GM18870 (cell line): ENCODE measurements at regions not wholly inside any gene's neighbourhood (a gene's known extent, or its start where the extent isn't known, plus 50 kb on each side); places are given as distances from the start of the nearest gene placed in this dataset.
"Not testable (repeated sequence)": the region's sequence is repeated elsewhere in the genome, so short reads cannot be mapped to it uniquely, and the experiment has no call there.

ENCODE experiments used
- ATAC-seq: cut with Tn5 transposase; IDR thresholded peaks from one replicate; pipeline ENCODE4 v1.9.1; 2021; ENCODE audit warnings: moderate library complexity; ENCODE audit not compliant: unreplicated experiment

DNA sequence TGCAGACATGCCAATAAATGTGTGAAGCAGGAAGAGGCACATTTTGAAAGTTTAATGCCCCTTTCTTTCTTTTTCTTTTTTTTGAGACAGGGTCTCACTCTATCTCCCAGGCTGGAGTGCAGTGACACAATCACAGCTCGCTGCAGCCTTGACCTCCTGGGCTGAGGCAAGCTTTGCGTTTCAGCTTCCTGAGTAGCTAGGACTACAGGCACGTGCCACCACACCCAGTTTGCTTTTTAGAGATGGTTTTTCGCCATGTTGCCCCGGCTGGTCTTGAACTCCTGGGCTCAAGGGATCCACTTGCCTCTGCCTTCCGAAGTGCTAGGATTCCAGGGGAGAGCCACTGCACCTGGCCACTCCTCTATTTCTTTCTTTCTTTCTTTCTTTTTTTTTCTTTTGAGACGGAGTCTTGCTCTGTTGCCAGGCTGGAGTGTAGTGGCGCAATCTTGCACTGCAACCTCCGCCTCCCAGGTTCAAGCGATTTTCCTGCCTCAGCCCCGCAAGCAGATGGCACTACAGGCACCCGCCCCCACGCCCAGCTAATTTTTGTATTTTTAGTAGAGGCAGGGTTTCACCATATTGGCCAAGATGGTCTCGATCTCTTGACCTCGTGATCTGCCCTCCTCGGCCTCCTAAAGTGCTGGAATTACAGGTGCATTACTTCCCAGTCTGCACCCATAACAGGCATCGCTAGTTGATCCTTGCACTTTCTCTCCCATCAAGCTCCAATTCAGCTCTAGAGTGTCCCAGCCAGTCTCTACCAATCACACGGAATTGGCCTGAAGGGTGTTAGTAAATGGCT, 77.5 kb upstream of the RUNX3 start:
- ATAC-seq: not testable (repeated sequence)

DNA sequence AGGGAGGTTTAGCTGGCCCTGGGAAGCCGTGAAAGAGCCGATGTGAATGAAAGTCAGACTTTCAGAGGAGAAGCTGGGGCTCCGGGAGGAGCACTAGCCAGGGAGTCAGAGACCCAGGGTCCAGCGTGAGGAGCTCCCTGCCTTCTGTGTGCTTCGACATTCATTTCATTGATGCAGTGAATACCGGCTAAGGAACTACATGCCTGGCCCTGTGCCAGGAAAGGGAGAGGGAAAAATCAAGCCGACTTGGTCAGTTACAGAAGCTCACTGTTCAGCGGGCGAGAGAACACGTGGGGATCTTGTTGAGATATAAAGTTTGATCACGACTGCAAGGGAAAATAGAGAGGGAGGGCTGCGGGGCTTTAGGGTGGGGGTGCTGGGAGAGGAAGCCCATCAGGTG, 76.7 kb upstream of the RUNX3 start:
- ATAC-seq: no peak

DNA sequence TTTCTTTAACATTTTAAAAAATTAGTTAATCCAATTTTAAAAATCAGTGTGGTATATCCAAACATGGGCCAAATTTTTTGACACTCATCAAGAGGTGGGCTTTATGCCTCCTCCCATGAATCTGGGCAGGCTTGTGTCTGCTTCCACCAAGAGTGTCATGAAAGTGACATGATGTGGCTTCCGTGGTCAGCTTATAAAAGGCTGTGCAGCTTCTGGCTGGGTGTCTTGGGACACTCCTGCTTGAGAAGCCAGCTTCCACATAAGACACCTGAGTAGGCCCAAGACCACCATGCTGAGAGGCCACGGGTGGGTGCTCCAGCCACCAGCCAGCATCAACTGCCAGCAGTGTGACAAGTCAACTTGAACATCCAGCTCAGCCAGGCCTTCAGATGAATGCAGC, 74.3 kb upstream of the RUNX3 start:
- ATAC-seq: no peak

DNA sequence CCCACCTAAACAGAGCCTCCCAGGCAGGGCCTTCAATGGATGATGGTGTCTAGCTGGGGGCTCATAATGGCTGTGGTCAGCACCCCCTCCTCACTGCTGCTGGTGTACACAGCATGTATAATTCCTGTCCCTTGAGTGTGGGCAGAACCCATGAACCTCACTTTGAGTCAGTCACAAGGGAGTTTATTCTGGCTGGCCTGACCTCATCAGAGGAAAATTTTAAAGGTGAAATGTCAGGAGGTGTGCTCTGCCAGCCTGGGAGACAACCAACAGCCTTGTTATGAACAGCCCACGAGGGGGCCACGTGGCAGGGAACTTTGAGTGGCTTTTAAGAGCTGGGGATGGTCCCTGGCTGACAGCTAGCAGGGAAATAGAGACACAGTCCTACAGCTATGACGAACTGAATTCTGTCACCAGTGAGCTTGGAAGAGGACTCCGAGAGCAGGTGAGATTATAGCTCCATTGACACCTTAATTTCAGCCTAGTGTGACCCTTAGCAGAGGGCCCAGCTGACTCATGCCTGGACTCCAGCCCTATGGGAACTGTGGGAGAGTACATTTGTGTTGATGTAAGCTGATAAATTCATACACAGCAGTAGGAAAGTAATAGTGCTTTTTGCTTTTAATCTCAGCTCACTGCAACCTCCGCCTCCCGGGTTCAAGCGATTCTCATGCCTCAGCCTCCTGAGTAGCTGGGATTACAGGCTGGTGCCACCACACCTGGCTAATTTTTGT, 73.5 kb upstream of the RUNX3 start:
- no peak for ATAC-seq

DNA sequence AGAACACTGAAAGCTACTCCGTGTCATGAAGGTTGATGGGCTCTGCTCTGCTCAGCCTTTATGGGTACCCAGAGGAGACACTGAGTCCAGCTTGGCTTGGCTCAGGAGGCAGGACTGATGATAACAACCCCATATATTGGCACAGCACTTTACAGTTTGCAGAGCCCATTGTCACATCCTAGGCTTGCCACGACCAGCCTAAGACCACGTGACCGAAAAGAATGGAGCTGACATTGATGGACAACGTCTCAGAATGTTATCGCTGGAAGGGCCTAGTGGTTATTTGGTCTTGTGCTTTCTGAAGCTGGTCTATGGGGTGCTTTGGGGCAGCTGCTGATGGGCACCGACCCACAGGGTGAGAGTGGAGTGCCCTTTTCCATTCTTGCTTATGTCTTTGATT, 72.9 kb upstream of the RUNX3 start:
- no peak for ATAC-seq

DNA sequence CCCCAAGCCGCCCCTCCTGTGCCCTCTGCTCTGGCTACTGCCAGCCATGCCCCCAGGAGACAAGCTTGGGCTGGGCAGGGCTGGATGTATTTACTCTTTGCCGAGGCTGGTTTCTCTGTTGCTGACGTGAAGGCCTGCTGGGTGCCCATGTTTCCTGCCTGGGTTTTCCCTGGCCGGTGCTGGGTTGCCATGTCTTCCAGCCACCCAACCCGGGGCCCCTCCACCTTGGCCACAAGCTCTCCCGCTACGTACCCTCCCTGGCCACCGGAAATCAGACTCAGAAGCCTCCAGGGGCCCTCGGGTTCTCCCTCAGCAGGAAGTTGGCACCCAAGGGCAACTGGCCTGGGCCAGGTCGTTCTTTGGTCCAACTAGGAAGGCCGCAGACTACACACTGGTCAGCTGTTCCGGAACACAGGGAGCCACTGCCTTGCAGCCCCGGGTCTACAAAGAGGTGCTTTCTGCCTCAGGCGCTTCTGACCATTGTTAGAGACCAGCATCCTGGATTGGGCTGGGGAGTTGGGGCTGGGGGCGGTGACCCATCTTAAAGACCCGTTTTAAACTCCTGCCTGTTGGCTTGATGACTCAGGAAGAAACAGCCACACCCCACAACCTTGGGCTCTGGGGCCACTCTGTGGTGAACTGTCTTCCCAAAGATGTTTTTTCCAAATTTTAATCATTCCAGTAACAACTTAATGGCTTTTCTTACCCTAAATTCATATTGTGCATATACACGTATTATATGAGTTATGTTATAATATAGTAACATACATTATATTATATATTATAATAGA, 71.2 kb upstream of the RUNX3 start:
- ATAC-seq: no peak

DNA sequence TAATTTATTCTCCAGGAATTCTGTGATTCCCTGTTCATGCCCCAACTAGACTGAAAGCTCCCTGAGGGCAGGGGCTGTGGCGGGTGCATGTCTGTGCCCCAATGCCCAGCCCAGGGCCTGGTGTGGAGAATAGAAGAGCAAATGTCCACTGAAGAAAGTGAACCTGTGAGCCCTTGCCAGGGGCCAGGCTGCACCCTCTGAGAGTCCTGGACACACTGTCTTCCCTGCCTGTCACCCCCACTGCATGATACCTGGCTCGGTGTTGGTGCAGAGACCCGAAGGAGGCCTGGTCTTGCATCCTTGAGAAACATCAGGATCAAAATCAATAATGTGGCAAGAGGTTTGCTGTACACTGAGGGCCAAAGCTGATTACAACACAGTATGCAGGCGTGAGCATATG, 69.8 kb upstream of the RUNX3 start:
- no peak for ATAC-seq

DNA sequence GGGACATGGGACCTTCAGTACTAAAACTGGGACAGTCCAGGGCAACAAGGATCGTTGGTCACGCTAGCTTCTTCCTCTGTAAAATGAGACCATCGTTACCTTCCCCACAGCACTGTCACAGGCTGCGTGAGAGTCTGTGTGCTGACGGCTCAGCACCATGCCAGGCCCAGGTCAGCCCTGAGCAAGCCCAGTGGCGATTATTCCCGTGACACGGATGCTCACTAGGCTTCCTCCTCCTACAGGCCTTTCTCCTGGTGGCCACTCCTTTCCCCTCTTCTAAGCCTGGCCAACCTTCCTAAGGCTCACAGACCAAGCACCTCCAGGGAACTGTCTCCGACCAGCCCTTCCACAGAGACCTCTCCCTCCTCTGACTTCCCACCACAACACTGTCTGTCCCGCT, 69.3 kb upstream of the RUNX3 start:
- no peak for ATAC-seq

DNA sequence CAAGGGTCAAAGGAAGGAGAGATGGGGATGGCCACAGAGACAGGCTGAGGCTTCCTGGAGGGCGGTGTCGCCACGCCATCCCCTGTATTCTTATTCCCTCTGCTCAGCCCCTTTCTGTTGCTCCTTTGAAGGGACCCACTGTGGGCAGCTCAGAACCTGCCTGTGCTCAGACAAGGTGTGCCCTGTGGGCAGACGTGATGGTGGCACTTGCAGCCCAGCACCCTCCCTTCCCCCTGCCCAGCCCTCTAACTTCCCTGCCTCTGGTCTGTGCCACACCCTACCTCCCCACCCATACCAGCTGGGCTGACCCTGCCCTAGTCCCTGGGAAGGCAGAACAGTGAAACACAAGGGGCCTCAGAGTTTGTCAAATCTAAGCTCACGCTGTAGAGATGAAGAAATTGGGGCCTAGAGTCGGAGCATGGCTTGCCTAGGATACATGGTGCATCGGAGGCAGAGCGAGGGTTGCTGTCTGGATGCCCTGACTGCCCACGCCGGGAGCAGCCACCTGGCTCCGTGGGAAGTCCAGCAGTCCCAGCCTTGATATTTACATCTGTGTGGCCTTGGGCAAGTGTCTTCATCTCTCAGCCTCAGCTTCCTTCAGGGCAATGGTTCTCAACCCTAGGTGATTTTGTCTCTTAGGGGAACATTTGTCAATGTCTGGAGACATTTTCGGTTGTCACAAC, 68.6 kb upstream of the RUNX3 start:
- ATAC-seq: no peak

DNA sequence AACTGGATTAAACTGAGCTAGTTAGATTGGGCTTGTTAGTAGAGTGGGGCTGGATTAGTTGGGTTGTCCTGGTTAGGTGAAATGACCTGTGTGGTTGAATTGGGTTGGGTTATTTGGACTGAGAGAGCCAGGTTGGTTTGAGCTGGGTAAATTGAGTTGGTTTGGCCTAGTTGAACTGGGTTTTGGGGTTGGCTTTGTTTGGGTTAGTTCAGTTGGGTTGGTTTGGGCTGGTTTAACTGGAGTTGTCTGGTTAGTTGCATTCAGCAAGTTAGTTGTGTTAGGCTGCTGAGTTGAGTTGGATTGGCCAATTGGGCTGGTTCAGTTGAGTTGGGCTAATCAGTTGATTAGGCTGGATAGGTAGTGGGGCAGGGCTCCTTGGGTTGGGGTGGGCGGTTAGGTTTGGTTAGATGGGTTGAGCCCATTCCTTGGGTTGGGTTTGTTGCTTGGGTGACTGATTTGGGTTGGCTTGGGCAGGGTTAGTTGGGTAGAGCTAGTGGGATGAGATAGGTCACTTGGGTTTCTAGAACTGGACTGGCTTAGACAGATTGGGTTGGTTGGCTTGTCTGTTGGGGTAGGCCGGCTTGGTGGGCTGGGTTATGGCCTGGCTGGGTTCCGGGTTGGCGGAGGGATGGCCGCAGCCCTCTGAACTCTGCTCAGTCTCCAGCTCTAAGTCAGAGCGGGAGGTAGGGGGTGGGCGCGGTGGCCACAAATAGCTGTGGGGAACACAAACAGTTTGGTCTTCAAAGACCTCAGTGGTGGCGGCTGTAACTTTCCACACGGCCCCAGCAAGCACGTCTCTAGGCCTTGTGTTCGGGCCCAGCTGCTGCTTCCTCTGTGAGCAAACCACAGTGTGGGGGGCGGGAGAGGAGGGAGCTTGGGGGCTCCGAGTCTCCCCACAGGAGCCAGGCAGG, 67.2 kb upstream of the RUNX3 start:
- ATAC-seq: no peak

DNA sequence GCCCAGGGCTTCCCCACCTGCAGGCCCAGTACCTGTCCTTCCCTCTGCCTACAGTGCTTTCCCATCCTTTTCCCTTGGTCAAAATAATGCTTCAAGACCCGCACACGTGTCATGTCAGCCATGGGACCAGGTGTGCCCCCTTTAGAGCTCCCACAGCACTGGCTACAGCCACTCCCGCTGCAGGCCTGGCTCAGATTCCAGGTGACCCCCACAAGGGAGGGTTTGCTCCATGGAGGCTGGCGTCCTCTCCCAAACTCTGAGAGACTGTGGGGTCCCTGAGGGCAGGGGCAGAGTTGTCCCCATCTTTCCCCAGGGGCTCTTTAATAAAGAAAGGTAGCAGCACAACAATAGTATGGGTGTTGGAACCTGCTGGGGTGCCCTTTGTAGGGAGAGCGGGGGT, 66.4 kb upstream of the RUNX3 start:
- no peak for ATAC-seq

DNA sequence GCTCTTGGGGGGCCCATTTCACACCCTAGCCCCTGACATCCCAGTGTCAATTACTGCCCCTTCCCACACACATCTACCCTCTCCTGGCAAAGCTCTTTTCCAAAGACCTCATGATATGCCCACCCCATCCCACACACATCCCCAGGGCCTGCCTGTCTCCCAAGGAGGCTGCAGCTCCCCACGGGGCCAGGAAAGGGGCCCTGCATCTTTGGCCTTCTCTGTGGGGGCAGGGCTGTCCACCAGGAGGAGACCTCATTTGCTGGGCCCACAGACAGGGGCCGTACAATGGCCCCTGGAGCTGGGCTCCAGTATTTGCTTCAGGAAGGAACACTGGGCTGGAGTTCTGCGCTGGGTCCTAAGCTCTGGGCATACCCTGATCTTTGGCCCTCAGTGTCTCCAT, 65.6 kb upstream of the RUNX3 start:
- no peak for ATAC-seq

DNA sequence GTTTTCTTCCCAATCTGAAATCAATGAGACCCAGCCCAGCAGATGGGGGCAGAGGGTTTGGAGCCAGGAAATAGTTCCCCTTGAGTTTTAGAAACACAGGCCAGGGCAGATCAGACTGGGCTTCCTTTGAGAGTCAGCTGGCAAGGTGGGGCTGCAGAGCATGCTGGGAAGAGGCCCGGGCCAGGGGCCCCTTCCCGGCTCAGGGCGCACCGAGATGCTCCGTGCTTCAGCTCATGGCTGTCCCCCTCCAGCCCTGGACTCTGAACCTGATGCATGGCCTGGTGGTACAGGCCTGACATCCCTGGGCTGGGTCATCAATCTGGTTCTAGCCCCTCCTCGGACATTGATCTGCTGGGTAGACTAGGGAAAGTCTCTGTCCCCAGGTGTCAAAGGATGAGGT, 65.1 kb upstream of the RUNX3 start:
- no peak for ATAC-seq

DNA sequence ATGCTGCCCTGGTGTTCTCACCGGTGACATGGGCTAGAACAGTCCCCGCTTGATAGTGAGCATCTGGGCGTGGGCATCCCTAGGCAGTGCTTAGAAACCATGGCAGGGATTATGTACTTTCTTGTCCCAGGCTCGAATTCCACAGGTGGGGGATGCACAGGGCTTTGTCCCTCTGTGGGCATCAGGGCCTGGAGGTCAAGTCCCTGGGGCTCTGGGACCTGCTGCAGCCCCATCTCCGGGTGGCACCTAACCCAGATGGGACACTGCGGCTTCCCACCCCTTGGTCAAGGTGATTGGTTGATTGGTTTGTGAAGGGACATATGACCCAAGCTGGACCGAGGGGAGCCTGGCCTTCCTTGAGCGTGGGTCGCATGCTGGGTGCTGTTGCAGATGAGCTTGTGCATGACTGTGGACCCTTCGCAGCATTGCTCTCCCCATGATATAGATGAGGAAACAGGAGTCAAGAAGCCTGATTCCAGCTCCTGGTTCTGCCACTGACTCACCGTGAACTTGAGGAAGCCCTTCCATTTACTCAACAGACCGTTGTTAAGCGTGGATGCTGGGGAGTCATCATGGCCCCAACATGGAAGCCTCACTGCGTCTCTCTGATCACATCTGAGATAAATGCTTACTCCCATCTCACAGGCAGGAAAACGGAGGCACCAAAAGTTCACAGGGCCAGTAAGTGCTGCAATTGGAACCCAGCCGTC, 64.0 kb upstream of the RUNX3 start:
- ATAC-seq: no peak

DNA sequence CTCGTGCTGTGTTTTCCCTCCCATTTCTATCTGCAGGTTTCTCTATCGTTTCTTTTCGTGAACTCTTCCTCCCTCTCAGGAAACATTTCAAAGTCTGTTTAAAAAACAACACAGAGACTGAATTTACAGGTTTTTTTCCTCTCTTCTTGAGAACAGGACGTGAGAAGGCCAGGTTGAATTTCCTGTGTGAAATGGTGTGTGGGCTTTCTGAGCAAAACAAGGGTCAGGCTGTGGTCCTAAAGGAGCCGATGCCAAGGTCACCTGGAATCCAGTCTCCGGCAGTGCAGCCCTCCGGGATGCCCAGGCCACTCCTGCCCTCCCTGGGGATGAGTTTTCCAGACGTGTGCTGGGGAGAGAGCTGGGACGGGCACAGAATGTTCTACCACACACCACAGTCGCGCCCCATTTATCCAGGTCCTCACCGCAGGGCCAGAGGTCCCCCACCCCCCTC, 62.7 kb upstream of the RUNX3 start:
- ATAC-seq: no peak

DNA sequence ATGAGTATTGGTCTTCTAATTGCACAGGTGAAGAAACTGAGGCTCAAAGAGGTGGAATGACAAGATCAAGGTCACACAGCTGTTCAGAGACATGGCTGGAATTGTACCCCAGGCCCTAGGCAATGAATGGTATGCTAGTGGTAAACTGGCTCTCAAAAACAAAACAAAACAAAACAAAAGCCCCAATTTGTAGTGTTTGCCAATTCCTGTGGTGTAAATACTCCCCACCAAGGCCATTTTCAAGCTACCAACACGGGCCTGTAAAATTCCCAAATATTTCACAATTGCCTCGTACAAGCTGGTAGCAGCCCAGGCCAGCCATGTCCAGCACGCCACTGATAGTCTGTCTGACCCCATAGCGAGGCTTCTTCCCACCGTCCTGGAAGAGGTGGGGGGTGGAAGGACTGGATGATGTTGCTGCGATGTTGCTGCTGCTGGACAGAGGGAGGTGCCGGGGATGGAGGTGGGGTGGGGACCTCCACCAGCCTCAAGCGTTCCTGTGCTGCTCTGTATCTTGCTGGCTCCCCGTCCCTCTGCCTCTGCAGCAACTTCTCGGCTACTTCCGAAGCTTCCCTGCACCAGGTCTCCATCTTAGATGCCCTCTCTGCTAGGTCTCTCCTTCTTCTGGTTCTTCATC, 62.2 kb upstream of the RUNX3 start:
- ATAC-seq: no peak

DNA sequence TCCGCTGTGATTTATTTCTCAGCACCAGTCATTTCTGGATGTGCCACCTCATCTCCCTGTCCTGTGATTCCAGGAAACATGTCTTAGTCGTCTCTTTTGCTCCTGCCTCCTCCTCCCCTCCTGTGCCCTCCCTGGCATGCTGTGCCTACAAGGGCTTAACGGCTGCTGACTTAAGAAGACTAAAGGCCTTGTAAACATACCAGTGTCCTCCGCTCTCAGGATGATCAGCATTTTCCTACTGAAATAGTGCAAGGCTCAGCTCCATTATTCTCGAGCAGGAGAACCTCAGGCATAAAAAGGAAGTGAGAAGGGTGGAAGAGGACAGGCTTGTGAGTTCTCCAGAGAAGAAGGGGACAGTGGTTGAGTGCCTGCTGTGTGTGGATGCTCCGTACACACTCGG, 61.6 kb upstream of the RUNX3 start:
- no peak for ATAC-seq

DNA sequence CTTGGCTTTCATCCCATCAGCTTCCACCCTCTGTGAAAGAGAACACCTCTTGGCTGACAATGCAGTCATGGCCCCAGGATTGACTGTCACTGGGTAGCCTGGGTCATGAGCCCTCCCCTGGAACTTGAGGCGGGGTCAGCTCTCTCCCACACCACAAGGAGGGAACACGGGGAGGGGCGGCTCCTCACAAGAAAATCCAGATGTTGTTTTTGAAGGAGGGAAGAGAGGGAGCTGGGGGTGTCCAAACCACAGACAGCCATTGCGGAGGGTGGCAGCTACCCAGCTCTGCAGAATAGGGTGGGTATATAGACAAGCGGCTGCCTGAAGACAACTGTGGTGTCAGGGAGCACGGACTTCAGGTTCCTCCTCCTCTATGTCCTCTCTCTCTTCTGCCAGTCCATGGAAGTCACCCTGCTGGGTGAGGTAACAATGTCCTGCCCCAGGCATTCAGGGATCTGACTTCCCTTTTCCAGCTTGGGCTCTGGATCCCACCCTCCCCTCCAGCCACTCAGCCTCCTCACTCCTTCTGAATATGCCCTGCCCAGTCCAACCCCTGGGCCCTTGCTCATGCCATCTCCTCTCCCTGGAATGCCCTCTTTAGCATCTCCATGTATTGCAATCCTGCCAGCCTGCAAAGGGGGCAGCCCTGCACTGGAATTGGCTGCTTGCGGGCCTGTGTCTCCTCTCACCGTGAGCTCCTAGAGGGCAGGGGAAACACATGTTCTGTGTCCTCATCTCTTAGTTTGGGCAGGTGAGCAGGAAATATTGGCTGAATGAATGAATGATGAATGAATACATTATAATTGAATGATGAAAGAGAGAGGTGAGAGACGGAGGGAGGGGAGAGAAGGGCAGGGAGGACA, 60.9 kb upstream of the RUNX3 start:
- no peak for ATAC-seq
